DMS53 treated with DMSO at 0.1 percent for 48 hours (cell line): ENCODE measurements at regions not wholly inside any gene's neighbourhood (a gene's known extent, or its start where the extent isn't known, plus 50 kb on each side); places are given as distances from the start of the nearest gene placed in this dataset.

Experiments used
- DNase-seq: peaks from one replicate; lab custom pipeline; 2025; ENCODE audit not compliant: unreplicated experiment; lab: John Stamatoyannopoulos, UW

GRCh38 chr9:117858561-117858960, 154.4 kb downstream of the TLR4 start:
- no peak for DNase-seq

GRCh38 chr9:117860849-117861248, 156.6 kb downstream of the TLR4 start:
- DNase-seq, result no peak

- no peak for DNase-seq
These were observed 160.3 kb downstream of the TLR4 start for GRCh38 chr9:117864385-117865057.

GRCh38 chr9:117868594-117868993, 164.4 kb downstream of the TLR4 start:
- DNase-seq, result no peak

GRCh38 chr9:117869287-117869686, 165.1 kb downstream of the TLR4 start:
- no peak for DNase-seq

DNA sequence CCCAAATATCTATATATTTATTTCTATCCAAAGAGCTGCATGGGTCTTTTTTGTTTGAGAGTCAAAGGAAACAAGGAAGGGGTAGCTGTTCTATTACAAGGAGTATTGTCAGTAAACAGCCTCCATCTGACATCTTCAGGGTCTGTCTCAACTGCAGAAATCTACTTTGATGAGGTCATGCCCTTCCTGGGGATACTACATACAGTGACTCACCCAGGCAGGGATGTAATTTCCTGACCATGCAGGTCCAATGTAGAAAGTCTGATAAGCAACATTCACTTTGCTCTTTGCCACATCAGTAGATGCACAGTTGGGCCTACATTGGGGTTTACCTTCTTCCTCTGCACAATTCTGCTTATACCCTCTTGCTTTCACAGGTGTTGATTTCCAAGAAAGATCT, 165.5 kb downstream of the TLR4 start:
- no peak for DNase-seq

DNA sequence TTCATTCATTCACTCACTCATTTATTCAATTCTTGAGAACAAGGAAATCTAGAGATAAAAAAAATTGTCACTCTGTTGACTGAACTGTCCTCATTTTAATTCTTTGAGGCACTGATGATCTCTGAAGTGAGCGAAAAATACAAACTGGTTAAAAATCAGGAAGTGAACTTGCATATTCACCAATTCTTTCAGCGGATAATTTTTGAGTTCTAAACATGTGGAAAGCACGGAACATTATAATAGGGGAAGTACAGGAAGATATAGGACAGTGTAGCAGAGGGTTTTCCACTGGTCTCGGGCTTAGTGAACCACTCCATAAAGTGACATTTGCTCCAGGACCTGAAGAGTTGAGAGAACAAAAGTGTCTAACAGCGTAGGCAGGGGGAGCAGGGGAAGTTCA, 169.5 kb downstream of the TLR4 start:
- DNase-seq, result no peak

DNA sequence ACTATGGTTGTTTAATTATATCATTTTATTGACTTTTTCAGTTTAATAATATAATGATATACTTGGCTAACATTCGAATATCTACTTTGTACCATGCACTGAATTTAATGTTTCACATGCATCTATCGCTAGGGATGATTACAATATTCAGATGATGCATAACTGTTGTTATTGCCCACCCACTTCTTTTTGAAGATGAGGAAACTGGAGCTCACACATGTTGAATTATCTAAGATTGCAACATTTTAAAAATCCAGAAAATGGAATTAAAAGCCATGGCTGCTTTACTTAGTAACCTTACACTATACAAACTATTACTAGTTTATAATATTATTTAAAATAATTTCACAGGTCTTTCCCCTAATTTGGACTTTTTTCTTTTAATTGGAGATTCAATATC, 171.7 kb downstream of the TLR4 start:
- no peak for DNase-seq

DNA sequence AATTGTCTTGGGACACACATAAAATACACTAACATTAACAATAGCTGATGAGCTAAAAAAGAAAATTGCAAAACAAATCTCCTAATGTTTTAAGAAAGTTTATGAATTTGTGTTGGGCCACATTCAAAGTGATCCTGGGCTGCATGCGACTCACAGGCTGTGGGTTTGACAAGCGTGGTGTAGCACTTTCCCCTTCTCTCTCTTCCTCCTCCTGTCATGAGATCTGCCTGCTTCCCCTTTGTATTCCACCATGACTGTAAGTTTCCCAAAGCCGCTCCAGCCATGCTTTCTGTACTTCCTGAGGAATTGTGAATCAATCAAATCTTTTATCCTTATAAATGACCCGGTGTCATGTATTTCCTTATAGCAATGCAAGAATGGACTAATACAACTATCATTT, 178.0 kb downstream of the TLR4 start:
- no peak for DNase-seq

GRCh38 chr9:117886616-117887015, 182.4 kb downstream of the TLR4 start:
- DNase-seq, result no peak

DNA sequence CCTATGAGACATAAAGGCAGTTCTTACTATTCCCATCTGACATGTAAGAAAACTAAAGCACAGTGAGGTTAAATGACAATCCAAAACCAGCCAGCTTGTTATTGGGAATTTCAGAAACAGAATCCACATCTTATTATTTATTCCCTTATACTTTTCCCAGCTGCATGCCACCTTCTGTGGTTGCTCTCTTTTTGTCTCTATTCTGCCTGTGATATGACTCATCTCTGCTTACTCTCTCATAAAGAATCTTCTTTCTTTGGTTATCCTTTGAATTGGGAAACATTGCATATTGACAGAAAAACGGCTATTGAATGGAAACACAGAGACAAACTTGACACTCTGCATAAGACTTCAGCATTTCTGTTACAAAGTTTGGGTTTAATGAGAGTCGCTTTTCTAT, 183.2 kb downstream of the TLR4 start:
- no peak for DNase-seq

DNA sequence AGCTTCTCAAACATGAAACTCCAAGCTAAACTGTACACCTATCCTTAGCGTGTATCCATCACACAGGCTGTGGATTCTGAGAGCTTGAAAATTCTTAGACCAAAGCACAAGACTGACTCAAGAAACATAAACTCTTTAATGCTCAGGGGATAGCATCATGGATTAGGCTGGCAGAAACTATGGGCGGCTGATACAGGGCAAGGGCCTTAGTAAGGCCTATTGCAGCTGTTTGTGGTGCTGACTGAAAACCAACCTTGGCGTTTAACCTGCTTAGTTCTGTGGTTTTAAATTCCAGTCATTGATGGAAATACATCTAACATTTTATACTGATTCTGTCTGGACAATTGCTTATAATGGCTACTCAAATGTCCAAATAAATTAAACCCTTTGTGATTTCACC, 183.7 kb downstream of the TLR4 start:
- no peak for DNase-seq

- no peak for DNase-seq
These were observed 199.2 kb downstream of the TLR4 start for GRCh38 chr9:117903453-117903852.

- DNase-seq, result no peak
These were observed 202.6 kb downstream of the TLR4 start for GRCh38 chr9:117906763-117907162.

GRCh38 chr9:117907420-117907819, 203.2 kb downstream of the TLR4 start:
- DNase-seq, result no peak

GRCh38 chr9:117916291-117916690, 212.1 kb downstream of the TLR4 start:
- DNase-seq, result no peak

DNA sequence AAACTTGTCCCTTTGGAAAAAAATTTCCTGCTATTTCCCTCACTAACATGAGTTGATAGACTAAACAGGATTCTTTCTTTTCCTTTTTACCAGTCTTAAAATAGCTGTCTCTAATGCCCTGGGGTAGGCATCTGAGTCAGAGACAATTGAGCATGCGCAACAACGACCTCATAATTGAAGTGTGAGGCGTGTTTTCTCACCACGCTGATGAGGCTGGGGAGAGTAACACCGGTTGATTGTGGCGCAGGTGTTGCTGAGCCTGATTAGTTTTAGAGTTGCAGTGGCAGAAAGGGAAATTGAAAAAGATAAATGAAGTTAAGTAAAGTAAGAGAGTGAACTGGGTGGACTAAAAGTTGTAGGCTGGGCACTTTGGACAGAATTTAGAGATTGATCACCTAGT, 213.7 kb downstream of the TLR4 start:
- no peak for DNase-seq

GRCh38 chr9:117919538-117919937, 215.3 kb downstream of the TLR4 start:
- no peak for DNase-seq

DNA sequence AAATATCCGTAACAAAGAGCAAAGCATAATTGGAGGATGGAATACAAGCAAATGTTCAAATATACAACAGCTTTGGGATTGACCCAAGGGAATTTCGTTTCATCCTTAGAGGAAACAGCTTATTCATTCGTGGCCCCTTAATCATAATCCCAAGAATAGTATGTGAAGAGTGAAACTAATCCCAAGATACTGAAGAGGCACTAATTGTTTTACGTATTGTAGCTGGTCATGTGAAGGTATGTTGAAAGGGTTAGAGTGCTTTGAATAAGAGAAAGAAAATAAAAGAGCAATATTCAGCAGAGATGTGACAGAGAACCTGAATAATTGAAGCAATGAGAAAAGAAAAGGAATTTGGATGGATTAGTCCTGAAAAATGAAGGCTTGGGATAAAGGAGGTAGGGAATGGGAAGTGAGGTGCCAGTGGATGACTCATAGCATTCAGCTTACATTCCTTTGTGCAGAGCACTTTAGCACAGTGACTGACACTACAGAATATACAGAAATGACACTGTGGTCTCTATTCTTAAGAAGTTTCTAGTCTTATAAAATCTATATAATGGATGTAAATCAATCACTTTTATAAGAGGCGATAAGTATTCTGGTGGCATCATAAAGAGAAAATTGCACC, 221.9 kb downstream of the TLR4 start:
- DNase-seq, result no peak

DNA sequence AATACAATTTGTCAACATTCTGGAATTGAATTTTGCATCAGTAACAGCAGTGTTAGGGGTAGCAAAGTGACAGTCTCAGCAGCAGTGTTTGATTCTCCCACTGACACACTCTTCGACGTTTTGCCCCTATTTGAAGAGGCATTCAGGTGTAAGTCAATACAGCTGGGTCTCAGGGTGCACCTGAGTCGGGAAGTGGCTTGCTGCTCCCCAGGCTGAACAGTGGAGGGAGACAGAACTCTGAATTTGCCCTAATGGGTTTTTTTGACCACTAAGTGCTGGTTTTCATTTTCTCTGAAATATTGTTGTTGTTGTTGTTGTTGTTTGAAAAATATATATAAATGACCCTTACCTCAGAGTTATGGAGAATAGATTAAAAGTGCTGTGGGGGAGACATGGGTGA, 223.2 kb downstream of the TLR4 start:
- DNase-seq, result peak; percentile 3

DNA sequence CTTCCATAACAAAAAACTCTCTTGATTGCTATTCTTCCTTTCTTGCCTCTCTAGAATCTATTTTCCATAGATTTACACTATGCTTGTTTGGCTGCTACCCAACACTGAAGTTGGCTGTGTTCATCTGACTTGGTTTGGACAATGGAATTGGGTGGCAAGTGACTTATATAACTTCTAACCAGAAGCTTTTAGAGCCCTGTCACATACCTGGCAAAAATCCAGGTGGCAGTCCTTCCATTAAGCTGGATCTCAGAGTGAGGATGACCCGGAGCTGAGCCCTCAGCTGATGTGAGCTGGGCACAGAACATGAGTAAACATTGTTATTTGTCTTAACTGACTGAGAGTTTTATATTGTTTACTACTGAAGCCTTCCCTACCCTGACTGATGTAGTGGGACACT, 225.7 kb downstream of the TLR4 start:
- DNase-seq, result peak; percentile 24

DNA sequence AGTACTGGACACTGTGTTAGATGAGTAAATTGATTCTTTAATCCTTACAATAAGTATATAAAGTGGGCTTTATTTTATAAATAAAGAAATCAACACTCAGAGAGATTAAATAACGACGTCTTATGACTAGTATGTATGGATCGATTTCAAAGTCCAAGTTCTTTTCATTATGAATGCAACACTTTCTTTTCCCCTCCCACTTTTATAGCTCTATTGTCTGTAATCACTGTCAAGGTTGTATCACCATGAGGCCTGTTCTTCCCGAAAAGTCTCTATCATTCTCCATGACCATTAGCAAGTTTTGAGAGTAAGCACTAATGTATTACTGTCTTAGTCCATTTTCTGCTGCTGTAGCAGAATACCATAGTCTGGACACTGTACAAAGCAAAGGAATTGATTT, 228.4 kb downstream of the TLR4 start:
- no peak for DNase-seq
